Cardiac fibroblast (primary cell): ENCODE measurements at regions not wholly inside any gene's neighbourhood (a gene's known extent, or its start where the extent isn't known, plus 50 kb on each side); places are given as distances from the start of the nearest gene placed in this dataset.

Experiments used
- DNase-seq, 2 donors: peaks; one replicate each; pipeline versions ENCODE4 v3.0.0 to v3.0.0-alpha.2; 2010; ENCODE audit warnings: low read depth in 2 of 2
- H3K4me3 ChIP-seq, 2 donors: replicated peaks in 1 of 2; 1 replicate in 1 of 2; 2 replicates in 1 of 2; pipeline ENCODE4 v1.5.1; 2011; ENCODE audit warnings: low read depth in 2 of 2, low read length in 2 of 2, mild to moderate bottlenecking in 2 of 2, moderate library complexity in 1 of 2
- CTCF ChIP-seq: IDR thresholded peaks from one replicate; pipeline ENCODE4 v1.5.1; 2011; ENCODE audit warnings: low read depth, mild to moderate bottlenecking, low read length, inconsistent platforms

GRCh38 chr20:24341781-24342180, 127.6 kb upstream of the SYNDIG1 start:
- no peak for TF ChIP-seq CTCF
- H3K4me3 ChIP-seq, result no peak overlapping the region
- DNase-seq, result peak in 1 of 2 donors; percentile 2

- no peak overlapping the region for H3K4me3 ChIP-seq
- TF ChIP-seq CTCF, result no peak
- DNase-seq, result no peak
These were observed 128.5 kb upstream of the SYNDIG1 start for GRCh38 chr20:24340933-24341332.

GRCh38 chr20:24339210-24339641, 130.2 kb upstream of the SYNDIG1 start:
- no peak for DNase-seq
- H3K4me3 ChIP-seq, result no peak overlapping the region

GRCh38 chr20:24337551-24337950, 131.9 kb upstream of the SYNDIG1 start:
- no peak for TF ChIP-seq CTCF
- DNase-seq, result no peak
- no peak overlapping the region for H3K4me3 ChIP-seq

More at GRCh38 chr20:24339210-24339641, 130.2 kb upstream of the SYNDIG1 start:
- TF ChIP-seq CTCF, result no peak

- no peak for TF ChIP-seq CTCF
- H3K4me3 ChIP-seq, result no peak overlapping the region
- peak in 1 of 2 donors; percentile 17 for DNase-seq
These were observed 132.4 kb upstream of the SYNDIG1 start for GRCh38 chr20:24337069-24337468.

GRCh38 chr20:24334830-24335229, 134.6 kb upstream of the SYNDIG1 start:
- no peak for TF ChIP-seq CTCF
- DNase-seq, result no peak
- no peak overlapping the region for H3K4me3 ChIP-seq

- TF ChIP-seq CTCF, result no peak
- no peak for DNase-seq
- H3K4me3 ChIP-seq, result no peak overlapping the region
These were observed 136.5 kb upstream of the SYNDIG1 start for GRCh38 chr20:24332956-24333355.
